ENCODE measurements at regions not wholly inside any gene's neighbourhood (a gene's known extent, or its start where the extent isn't known, plus 50 kb on each side); places are given as distances from the start of the nearest gene placed in this dataset.

DNA sequence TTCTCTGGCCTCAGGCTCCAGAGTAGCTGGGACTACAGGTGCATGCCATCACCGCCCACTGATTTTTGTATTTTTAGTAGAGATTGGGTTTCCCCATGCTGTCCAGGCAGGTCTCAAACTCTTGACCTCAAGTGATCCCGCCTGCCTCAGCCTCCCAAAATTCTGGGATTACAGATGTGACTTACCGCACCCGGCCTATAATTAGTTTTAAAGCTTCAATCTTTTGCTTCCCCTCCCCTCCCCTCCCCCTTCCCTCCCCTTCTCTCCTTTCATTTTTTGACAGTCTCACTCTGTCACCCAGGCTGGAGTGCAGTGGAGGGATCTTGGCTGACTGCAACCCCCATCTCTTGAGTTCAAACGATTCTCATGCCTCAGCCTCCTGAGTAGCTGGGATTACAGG is 433.3 kb upstream of the EDIL3 start:
- in situ Hi-C loops (cut with MboI) (no loop called here), intact Hi-C loops (cut with micrococcal nuclease; ENCODE audit: unreplicated experiment) (no loop called here)
- no TSS peak for BruUV-seq (replicated peaks)
- TF ChIP-seq STAT3 (IDR thresholded peaks at IDR 0.05; ENCODE audit: low read depth, low read length) = no peak
- no peak for TF ChIP-seq HDAC2 (IDR thresholded peaks at IDR 0.05)
- no peak for TF ChIP-seq SPI1 (IDR thresholded peaks at IDR 0.05; ENCODE audit: borderline replicate concordance, insufficient read depth, low read depth, low read length)
- TF ChIP-seq, protein P1, sequence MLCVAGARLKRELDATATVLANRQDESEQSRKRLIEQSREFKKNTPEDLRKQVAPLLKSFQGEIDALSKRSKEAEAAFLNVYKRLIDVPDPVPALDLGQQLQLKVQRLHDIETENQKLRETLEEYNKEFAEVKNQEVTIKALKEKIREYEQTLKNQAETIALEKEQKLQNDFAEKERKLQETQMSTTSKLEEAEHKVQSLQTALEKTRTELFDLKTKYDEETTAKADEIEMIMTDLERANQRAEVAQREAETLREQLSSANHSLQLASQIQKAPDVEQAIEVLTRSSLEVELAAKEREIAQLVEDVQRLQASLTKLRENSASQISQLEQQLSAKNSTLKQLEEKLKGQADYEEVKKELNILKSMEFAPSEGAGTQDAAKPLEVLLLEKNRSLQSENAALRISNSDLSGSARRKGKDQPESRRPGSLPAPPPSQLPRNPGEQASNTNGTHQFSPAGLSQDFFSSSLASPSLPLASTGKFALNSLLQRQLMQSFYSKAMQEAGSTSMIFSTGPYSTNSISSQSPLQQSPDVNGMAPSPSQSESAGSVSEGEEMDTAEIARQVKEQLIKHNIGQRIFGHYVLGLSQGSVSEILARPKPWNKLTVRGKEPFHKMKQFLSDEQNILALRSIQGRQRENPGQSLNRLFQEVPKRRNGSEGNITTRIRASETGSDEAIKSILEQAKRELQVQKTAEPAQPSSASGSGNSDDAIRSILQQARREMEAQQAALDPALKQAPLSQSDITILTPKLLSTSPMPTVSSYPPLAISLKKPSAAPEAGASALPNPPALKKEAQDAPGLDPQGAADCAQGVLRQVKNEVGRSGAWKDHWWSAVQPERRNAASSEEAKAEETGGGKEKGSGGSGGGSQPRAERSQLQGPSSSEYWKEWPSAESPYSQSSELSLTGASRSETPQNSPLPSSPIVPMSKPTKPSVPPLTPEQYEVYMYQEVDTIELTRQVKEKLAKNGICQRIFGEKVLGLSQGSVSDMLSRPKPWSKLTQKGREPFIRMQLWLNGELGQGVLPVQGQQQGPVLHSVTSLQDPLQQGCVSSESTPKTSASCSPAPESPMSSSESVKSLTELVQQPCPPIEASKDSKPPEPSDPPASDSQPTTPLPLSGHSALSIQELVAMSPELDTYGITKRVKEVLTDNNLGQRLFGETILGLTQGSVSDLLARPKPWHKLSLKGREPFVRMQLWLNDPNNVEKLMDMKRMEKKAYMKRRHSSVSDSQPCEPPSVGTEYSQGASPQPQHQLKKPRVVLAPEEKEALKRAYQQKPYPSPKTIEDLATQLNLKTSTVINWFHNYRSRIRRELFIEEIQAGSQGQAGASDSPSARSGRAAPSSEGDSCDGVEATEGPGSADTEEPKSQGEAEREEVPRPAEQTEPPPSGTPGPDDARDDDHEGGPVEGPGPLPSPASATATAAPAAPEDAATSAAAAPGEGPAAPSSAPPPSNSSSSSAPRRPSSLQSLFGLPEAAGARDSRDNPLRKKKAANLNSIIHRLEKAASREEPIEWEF (IDR thresholded peaks at IDR 0.05; ENCODE audit: insufficient replicate concordance, low read depth, low read length) = no peak
- DNase-seq (ENCODE audit: low read depth, low spot score) (no peak), FAIRE-seq (no peak), ATAC-seq (no peak)
- no peak overlapping the region for H3K9ac ChIP-seq (ENCODE audit: control insufficient read depth, insufficient read depth, low read length)
- ChIA-PET POLR2A (no interaction called here), SMC1A (ENCODE audit: uncharacterized antibody, unreplicated experiment) (interaction anchor here (1.1 kb wide), 1 partner anchor 143 kb away, joined by 3 read pairs; no protein-coding TSS in a partner anchor), RAD21 (ENCODE audit: unreplicated experiment) (no interaction called here), CTCF (no interaction called here)
- no peak overlapping the region for H3K4me3 ChIP-seq
- H3K4me2 ChIP-seq (ENCODE audit: control insufficient read depth, insufficient read depth) = no peak overlapping the region
- no peaks in the 10 kb centered on the region for H3K9me3 ChIP-seq (replicated peaks; ENCODE audit: control insufficient read depth, insufficient read depth, low read length)
- no peaks in the 10 kb centered on the region for H3K79me2 ChIP-seq (ENCODE audit: control insufficient read depth, insufficient read depth, low read length)
- no peaks in the 10 kb centered on the region for H3K27me3 ChIP-seq (replicated peaks in 1 of 2; ENCODE audit: control insufficient read depth in 2 of 2, insufficient read depth in 2 of 2, low read length in 1 of 2)
- H4K20me1 ChIP-seq (ENCODE audit: control insufficient read depth, insufficient read depth) = no peaks in the 10 kb centered on the region
- H2AFZ ChIP-seq (ENCODE audit: control insufficient read depth, low read depth, low read length) = no peak overlapping the region
- 49% methylated on average over 5 of the region's 5 CpGs for WGBS (ENCODE audit: insufficient coverage, insufficient replicate concordance, low lambda C conversion rate, missing lambda C conversion rate)
- H3K27ac ChIP-seq (ENCODE audit: control insufficient read depth, insufficient read depth) = no peak overlapping the region
- no peaks in the 10 kb centered on the region for H3K4me1 ChIP-seq (ENCODE audit: control insufficient read depth, insufficient read depth, low read length)
- no peaks in the 10 kb centered on the region for H3K36me3 ChIP-seq (ENCODE audit: control insufficient read depth in 2 of 2, insufficient read depth in 2 of 2, low read length in 1 of 2)
